Mammary epithelial cell (primary cell): ENCODE measurements at regions not wholly inside any gene's neighbourhood (a gene's known extent, or its start where the extent isn't known, plus 50 kb on each side); places are given as distances from the start of the nearest gene placed in this dataset.

Source experiments
- EZH2 ChIP-seq: IDR thresholded peaks from 2 replicates; pipeline ENCODE4 v1.6.1; 2012; ENCODE audit warnings: low read length, inconsistent platforms, borderline replicate concordance
- TF ChIP-seq, protein P1 (sequence below), 2 donors: IDR thresholded peaks in 1 of 2; conservative IDR thresholded peaks in 1 of 2; 2 replicates each; pipeline ENCODE4 v1.5.1; 2011 to 2012; ENCODE audit warnings: inconsistent platforms in 2 of 2, low read length in 2 of 2, mild to moderate bottlenecking in 2 of 2, control low read depth in 1 of 2, low read depth in 1 of 2; ENCODE audit not compliant: insufficient read depth in 1 of 2; ENCODE audit errors: extremely low read depth in 1 of 2

DNA sequence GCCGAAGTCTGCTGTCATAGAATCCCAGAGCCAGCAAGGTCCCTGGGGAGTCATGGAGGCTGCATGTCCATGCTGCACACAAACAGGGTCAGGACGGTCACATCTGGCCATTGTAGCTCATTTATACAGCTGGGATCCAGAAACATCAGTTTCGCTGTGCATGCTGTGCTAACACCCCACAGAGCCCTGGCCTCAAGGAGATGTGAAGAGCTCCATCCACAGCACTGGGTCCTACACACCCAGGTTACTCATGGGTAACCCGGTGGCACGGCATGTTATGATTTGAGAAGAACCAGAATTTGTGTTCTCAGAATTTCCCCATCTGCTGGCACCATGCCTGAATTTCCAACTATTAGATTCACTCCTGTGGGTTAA lies 146.3 kb upstream of the ARHGAP20 start:
- TF ChIP-seq, protein P1, sequence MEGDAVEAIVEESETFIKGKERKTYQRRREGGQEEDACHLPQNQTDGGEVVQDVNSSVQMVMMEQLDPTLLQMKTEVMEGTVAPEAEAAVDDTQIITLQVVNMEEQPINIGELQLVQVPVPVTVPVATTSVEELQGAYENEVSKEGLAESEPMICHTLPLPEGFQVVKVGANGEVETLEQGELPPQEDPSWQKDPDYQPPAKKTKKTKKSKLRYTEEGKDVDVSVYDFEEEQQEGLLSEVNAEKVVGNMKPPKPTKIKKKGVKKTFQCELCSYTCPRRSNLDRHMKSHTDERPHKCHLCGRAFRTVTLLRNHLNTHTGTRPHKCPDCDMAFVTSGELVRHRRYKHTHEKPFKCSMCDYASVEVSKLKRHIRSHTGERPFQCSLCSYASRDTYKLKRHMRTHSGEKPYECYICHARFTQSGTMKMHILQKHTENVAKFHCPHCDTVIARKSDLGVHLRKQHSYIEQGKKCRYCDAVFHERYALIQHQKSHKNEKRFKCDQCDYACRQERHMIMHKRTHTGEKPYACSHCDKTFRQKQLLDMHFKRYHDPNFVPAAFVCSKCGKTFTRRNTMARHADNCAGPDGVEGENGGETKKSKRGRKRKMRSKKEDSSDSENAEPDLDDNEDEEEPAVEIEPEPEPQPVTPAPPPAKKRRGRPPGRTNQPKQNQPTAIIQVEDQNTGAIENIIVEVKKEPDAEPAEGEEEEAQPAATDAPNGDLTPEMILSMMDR (conservative IDR thresholded peaks at IDR 0.05 in 1 of 2, IDR thresholded peaks at IDR 0.05 in 1 of 2; ENCODE audit: extremely low read depth in 1 of 2, insufficient read depth in 1 of 2, low read depth in 1 of 2, low read length in 2 of 2), result no peak
- TF ChIP-seq EZH2, result no peak
